IPS-15b (cell line): ENCODE measurements at regions not wholly inside any gene's neighbourhood (a gene's known extent, or its start where the extent isn't known, plus 50 kb on each side); places are given as distances from the start of the nearest gene placed in this dataset.
"Not testable (repeated sequence)": the region's sequence is repeated elsewhere in the genome, so short reads cannot be mapped to it uniquely, and the experiment has no call there.

Source experiments
- H3K27me3 ChIP-seq: one replicate; pipeline ENCODE4 v1.6.1; 2013; ENCODE audit warnings: low read length; ENCODE audit not compliant: control insufficient read depth, insufficient read depth
- H3K36me3 ChIP-seq: one replicate; pipeline ENCODE4 v1.6.1; 2013; ENCODE audit warnings: low read length; ENCODE audit not compliant: control insufficient read depth, insufficient read depth
- H3K4me1 ChIP-seq: one replicate; pipeline ENCODE4 v1.6.1; 2013; ENCODE audit warnings: mild to moderate bottlenecking, low read length; ENCODE audit not compliant: control insufficient read depth, insufficient read depth
- H3K4me3 ChIP-seq: one replicate; pipeline ENCODE4 v1.5.1; 2013; ENCODE audit warnings: low read depth, low read length
- H3K9ac ChIP-seq: one replicate; pipeline ENCODE4 v1.6.1; 2013; ENCODE audit warnings: low read depth, mild to moderate bottlenecking, low read length
- H3K9me3 ChIP-seq: one replicate; pipeline ENCODE4 v1.6.1; 2013; ENCODE audit warnings: mild to moderate bottlenecking, low read length; ENCODE audit not compliant: control insufficient read depth, insufficient read depth

GRCh38 chr18:75860166-75860565 lies 432.7 kb upstream of the SMIM21 start:
- H3K4me3 ChIP-seq, result no peak overlapping the region
- H3K36me3 ChIP-seq, result no peaks in the 10 kb centered on the region
- no peaks in the 10 kb centered on the region for H3K27me3 ChIP-seq
- no peak overlapping the region for H3K9ac ChIP-seq
- no peaks in the 10 kb centered on the region for H3K4me1 ChIP-seq
- no peaks in the 10 kb centered on the region for H3K9me3 ChIP-seq

- Histone ChIP-seq H3K4me3 (no peak overlapping the region), H3K4me1 (no peaks in the 10 kb centered on the region), H3K9ac (no peak overlapping the region), H3K36me3 (no peaks in the 10 kb centered on the region), H3K9me3 (no peaks in the 10 kb centered on the region), H3K27me3 (no peaks in the 10 kb centered on the region)
Observed at GRCh38 chr18:75859533-75859932, 432.0 kb upstream of the SMIM21 start.

GRCh38 chr18:75858754-75859153 lies 431.3 kb upstream of the SMIM21 start:
- no peak overlapping the region for H3K9ac ChIP-seq
- H3K4me3 ChIP-seq, result no peak overlapping the region
- no peaks in the 10 kb centered on the region for H3K27me3 ChIP-seq
- H3K9me3 ChIP-seq, result no peaks in the 10 kb centered on the region
- H3K36me3 ChIP-seq, result no peaks in the 10 kb centered on the region
- no peaks in the 10 kb centered on the region for H3K4me1 ChIP-seq

DNA sequence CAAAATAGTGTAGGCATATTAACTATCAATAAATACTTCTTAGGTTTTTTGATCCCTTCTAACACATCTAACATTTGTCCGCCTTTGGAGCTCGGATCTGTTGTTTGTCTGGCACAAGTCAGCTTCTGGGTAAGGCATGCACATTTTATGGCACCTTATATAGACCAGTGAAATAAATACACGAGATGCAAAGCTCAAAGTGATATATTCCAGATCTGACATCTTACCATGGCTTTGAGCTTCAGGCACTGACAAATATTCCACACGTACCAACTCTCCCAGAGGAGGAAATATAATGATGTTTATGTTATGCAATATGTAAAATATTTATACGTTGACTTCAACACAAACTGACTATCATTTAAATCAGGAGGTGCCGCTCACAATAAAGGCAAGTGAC lies 430.1 kb upstream of the SMIM21 start:
- Histone ChIP-seq H3K4me1 (no peaks in the 10 kb centered on the region), H3K4me3 (no peak overlapping the region), H3K36me3 (no peaks in the 10 kb centered on the region), H3K9ac (no peak overlapping the region), H3K27me3 (no peaks in the 10 kb centered on the region), H3K9me3 (no peaks in the 10 kb centered on the region)

- no peaks in the 10 kb centered on the region for H3K9me3 ChIP-seq
- no peaks in the 10 kb centered on the region for H3K36me3 ChIP-seq
- no peak overlapping the region for H3K9ac ChIP-seq
- no peaks in the 10 kb centered on the region for H3K27me3 ChIP-seq
- no peaks in the 10 kb centered on the region for H3K4me1 ChIP-seq
- no peak overlapping the region for H3K4me3 ChIP-seq
Observed at GRCh38 chr18:75854808-75855207, 427.3 kb upstream of the SMIM21 start.

GRCh38 chr18:75854174-75854573 lies 426.7 kb upstream of the SMIM21 start:
- no peaks in the 10 kb centered on the region for H3K27me3 ChIP-seq
- no peaks in the 10 kb centered on the region for H3K9me3 ChIP-seq
- H3K4me1 ChIP-seq, result no peaks in the 10 kb centered on the region
- H3K4me3 ChIP-seq, result no peak overlapping the region
- H3K9ac ChIP-seq, result no peak overlapping the region
- no peaks in the 10 kb centered on the region for H3K36me3 ChIP-seq

DNA sequence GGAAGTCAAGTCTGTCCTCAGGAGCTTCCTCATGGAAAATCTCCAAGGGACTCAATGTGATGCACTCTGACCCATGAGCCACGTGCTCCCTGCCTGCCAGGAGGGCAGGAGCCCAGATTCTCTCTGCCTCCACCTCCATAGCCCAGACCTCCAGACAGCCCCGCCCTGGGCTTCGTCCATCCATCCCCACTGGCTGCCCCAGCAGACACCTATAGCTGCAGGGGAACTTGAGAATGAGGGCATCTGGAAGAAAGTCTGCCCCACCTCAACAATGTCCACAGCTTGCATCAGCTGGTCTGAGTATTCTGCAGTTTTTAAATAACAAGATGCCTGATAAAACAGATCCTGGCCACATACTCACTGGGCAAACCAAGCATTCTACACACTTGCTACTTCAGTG lies 418.8 kb upstream of the SMIM21 start:
- Histone ChIP-seq H3K9me3 (no peaks in the 10 kb centered on the region), H3K36me3 (no peaks in the 10 kb centered on the region), H3K4me3 (no peak overlapping the region), H3K27me3 (no peaks in the 10 kb centered on the region), H3K4me1 (no peaks in the 10 kb centered on the region), H3K9ac (no peak overlapping the region)

DNA sequence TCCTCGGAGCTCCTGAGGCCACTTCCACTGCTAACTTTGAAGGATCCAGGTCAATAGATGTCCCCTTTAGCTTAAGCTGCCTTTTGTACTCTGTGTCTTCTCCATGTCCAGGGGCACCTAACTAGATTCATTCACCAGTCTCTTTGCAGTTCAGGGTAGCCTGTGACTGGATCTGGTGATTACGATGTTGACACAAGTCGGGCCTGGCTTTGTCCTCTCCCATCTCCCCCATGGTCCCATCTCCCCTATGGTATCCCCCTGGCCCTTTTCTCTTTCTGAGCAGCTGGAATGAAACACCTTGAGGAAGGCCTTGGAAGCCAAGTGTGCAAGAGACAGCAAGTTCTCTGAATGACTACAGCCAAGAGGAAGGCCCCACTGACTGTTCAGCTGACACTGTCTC lies 417.9 kb upstream of the SMIM21 start:
- Histone ChIP-seq H3K4me1 (no peaks in the 10 kb centered on the region), H3K27me3 (no peaks in the 10 kb centered on the region), H3K36me3 (no peaks in the 10 kb centered on the region)

DNA sequence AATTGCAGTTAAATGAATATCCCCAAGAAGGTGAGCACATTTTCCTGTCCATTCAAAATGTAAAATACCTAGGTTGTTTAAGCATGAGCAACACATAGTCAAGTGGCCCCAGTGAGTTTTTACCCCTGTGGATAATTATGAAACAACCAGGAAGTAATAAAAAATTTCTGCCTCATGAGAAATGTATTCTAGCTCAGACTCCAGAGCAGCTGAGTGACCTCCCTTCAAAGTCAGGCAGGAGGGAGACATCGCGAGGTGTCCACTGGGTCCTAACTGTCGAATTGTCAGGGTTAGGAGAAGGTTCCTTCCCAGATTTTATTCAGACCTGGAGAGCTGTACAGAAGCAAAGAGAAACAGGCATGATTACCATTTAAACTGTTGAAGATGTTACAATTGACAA lies 416.6 kb upstream of the SMIM21 start:
- Histone ChIP-seq H3K9me3 (no peaks in the 10 kb centered on the region), H3K4me1 (no peaks in the 10 kb centered on the region), H3K27me3 (no peaks in the 10 kb centered on the region), H3K4me3 (no peak overlapping the region), H3K9ac (no peak overlapping the region), H3K36me3 (no peaks in the 10 kb centered on the region)

More for the DNA sequence above, 417.9 kb upstream of the SMIM21 start:
- H3K4me3 ChIP-seq, result no peak overlapping the region
- no peak overlapping the region for H3K9ac ChIP-seq
- H3K9me3 ChIP-seq, result no peaks in the 10 kb centered on the region

DNA sequence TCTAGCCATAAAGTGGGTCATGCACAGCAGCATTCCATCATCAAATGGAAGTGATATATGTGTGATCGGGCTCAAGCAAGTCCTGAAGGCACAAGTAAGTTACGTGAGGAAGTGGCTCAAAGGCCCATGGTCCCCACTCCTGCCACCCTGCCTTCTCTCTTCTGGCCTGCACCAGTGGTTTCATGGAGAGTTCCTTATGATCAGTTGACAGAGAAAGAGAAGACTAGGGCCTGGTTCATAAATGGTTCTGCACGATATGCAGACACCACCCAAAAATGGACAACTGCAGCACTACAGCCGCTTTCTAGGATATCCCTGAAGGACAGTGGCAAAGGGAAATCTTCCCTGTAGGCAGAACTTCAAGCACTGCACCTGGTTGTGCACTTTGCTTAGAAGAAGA lies 412.6 kb upstream of the SMIM21 start:
- H3K4me1 ChIP-seq, result no peaks in the 10 kb centered on the region
- H3K4me3 ChIP-seq, result no peak overlapping the region
- H3K9me3 ChIP-seq, result no peaks in the 10 kb centered on the region
- no peaks in the 10 kb centered on the region for H3K27me3 ChIP-seq
- H3K36me3 ChIP-seq, result no peaks in the 10 kb centered on the region
- no peak overlapping the region for H3K9ac ChIP-seq

DNA sequence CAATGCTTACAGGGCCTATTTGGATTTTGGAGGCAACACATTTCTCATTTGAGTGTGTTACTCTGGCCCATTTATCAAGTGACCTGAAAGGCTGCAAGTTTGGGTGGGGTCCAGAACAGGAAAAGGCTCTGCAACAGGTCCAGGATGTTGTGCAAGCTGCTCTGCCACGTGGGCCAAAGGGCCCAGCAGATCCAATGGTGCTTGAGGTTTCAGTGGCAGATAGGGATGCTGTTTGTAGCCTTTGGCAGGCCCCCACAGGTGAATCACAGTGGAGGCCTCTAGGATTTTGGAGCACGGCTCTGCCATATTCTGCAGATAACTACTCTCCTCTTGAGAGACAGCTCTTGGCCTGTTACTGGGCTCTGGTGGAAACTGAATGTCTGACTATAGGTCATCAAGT lies 412.2 kb upstream of the SMIM21 start:
- not testable (repeated sequence) for H3K9me3 ChIP-seq, H3K4me3 ChIP-seq, H3K9ac ChIP-seq, H3K4me1 ChIP-seq, H3K27me3 ChIP-seq, H3K36me3 ChIP-seq

- no peak overlapping the region for H3K9ac ChIP-seq
- H3K27me3 ChIP-seq, result no peaks in the 10 kb centered on the region
- no peaks in the 10 kb centered on the region for H3K9me3 ChIP-seq
- H3K4me3 ChIP-seq, result no peak overlapping the region
- H3K4me1 ChIP-seq, result no peaks in the 10 kb centered on the region
- H3K36me3 ChIP-seq, result no peaks in the 10 kb centered on the region
Observed at GRCh38 chr18:75839041-75839440, 411.5 kb upstream of the SMIM21 start.

GRCh38 chr18:75837316-75837715 lies 409.8 kb upstream of the SMIM21 start:
- H3K27me3 ChIP-seq, result no peaks in the 10 kb centered on the region
- no peaks in the 10 kb centered on the region for H3K4me1 ChIP-seq
- no peaks in the 10 kb centered on the region for H3K9me3 ChIP-seq
- H3K36me3 ChIP-seq, result no peaks in the 10 kb centered on the region
- no peak overlapping the region for H3K9ac ChIP-seq
- H3K4me3 ChIP-seq, result no peak overlapping the region
